OCI-LY7 (cell line): ENCODE measurements at regions not wholly inside any gene's neighbourhood (a gene's known extent, or its start where the extent isn't known, plus 50 kb on each side); places are given as distances from the start of the nearest gene placed in this dataset.

Experiments used
- BruUV-seq: library from RNA; stranded (reverse); fragments of 400-500 nt; replicated peaks from 2 replicates; lab custom pipeline; 2021; lab: Mats Ljungman, UMichigan
- CTCF ChIA-PET: fragments of 300-600 bp; sonication (Branson Sonifier 250); formaldehyde crosslinking; loops from one replicate; lab custom pipeline; 2022; ENCODE audit warnings: antibody characterized with exemption; ENCODE audit not compliant: unreplicated experiment; lab: Charles Lee
- POLR2A ChIA-PET: fragments of 300-600 bp; sonication (Branson Sonifier 250); formaldehyde crosslinking; loops from one replicate; lab custom pipeline; 2022; ENCODE audit warnings: antibody characterized with exemption; lab: Charles Lee
- DNase-seq: peaks from one replicate; pipeline ENCODE4 v3.0.0-alpha.2; 2015; ENCODE audit warnings: low spot score
- H2AFZ ChIP-seq: fragments of 200-600 bp; sonication (generic), shearing (Covaris generic); 2 replicates; pipeline ENCODE4 v1.6.1; 2014; ENCODE audit warnings: mild to moderate bottlenecking, antibody characterized with exemption, low read length, moderate library complexity
- H3K27ac ChIP-seq: fragments of 200-600 bp; sonication (generic); 2 replicates; pipeline ENCODE4 v1.5.1; 2014; ENCODE audit warnings: mixed run types, low read depth, mild to moderate bottlenecking, moderate library complexity, low read length, inconsistent platforms; ENCODE audit not compliant: poor library complexity, severe bottlenecking
- H3K36me3 ChIP-seq: fragments of 200-600 bp; sonication (generic); 2 replicates; pipeline ENCODE4 v1.6.1; 2014; ENCODE audit warnings: mild to moderate bottlenecking, antibody characterized with exemption, low read length, moderate library complexity, mixed read lengths; ENCODE audit not compliant: insufficient read depth
- H3K4me1 ChIP-seq: fragments of 200-600 bp; sonication (generic); 2 replicates; pipeline ENCODE4 v1.5.1; 2014; ENCODE audit warnings: mild to moderate bottlenecking, low read length; ENCODE audit not compliant: insufficient read depth, poor library complexity, severe bottlenecking
- H3K4me2 ChIP-seq: fragments of 200-600 bp; sonication (generic); 2 replicates; pipeline ENCODE4 v1.6.1; 2014; ENCODE audit warnings: mild to moderate bottlenecking, low read length
- H3K4me3 ChIP-seq: fragments of 200-600 bp; sonication (generic); 2 replicates; pipeline ENCODE4 v1.5.1; 2014; ENCODE audit warnings: mild to moderate bottlenecking, low read depth, low read length; ENCODE audit not compliant: poor library complexity, severe bottlenecking
- H3K79me2 ChIP-seq: fragments of 200-600 bp; sonication (generic); 2 replicates; pipeline ENCODE4 v1.6.1; 2016; ENCODE audit warnings: low read depth, mild to moderate bottlenecking, low read length, moderate library complexity, mixed read lengths; ENCODE audit not compliant: insufficient read depth
- H3K9me2 ChIP-seq: fragments of 200-600 bp; sonication (generic); 2 replicates; pipeline ENCODE4 v1.6.1; 2016; ENCODE audit warnings: mild to moderate bottlenecking, low read length, mixed read lengths; ENCODE audit not compliant: insufficient read depth
- H3K9me3 ChIP-seq: fragments of 200-600 bp; sonication (generic); 2 replicates; pipeline ENCODE4 v1.6.1; 2014; ENCODE audit warnings: mild to moderate bottlenecking, mixed run types, low read length, mixed read lengths
- H4K20me1 ChIP-seq: fragments of 200-600 bp; sonication (generic); 2 replicates; pipeline ENCODE4 v1.6.1; 2014; ENCODE audit warnings: mild to moderate bottlenecking, antibody characterized with exemption, low read length, moderate library complexity, mixed read lengths; ENCODE audit not compliant: insufficient read depth
- CTCF ChIP-seq: fragments of 200-600 bp; sonication (generic); conservative IDR thresholded peaks from 2 replicates; pipeline ENCODE4 v1.5.1; 2014; ENCODE audit warnings: mild to moderate bottlenecking, antibody characterized with exemption, low read length, moderate library complexity, mixed read lengths
- EZH2phosphoT487 ChIP-seq: fragments of 200-600 bp; sonication (generic); IDR thresholded peaks from 2 replicates; pipeline ENCODE4 v1.6.1; 2018; ENCODE audit warnings: low read depth, borderline replicate concordance, mild to moderate bottlenecking, mixed run types, antibody characterized with exemption, low read length, moderate library complexity, mixed read lengths
- intact Hi-C: fragments of 100-400 bp; cut with micrococcal nuclease; formaldehyde crosslinking; loops from one replicate; pipeline ENCODE4 v1.10.0; 2022; ENCODE audit not compliant: unreplicated experiment

- no peaks in the 10 kb centered on the region for H3K9me2 ChIP-seq
- DNase-seq: no peak
- no peaks in the 10 kb centered on the region for H3K79me2 ChIP-seq
- ChIA-PET POLR2A (no interaction called here), CTCF (no interaction called here)
- no peak overlapping the region for H3K4me3 ChIP-seq
- H3K9me3 ChIP-seq: no peaks in the 10 kb centered on the region
- no peaks in the 10 kb centered on the region for H3K36me3 ChIP-seq
- H2AFZ ChIP-seq: no peak overlapping the region
- no peak for TF ChIP-seq EZH2phosphoT487
- TF ChIP-seq CTCF: no peak
- BruUV-seq: no TSS peak
- no peaks in the 10 kb centered on the region for H3K4me1 ChIP-seq
- no peak overlapping the region for H3K27ac ChIP-seq
- no peak overlapping the region for H3K4me2 ChIP-seq
- no peaks in the 10 kb centered on the region for H4K20me1 ChIP-seq
- intact Hi-C loops: no loop called here
Measured at GRCh38 chr13:107680115-107680514, 535.2 kb downstream of the LIG4 start.

- intact Hi-C loops: no loop called here
- Histone ChIP-seq H3K27ac (no peak overlapping the region), H3K4me1 (no peaks in the 10 kb centered on the region), H3K4me3 (no peak overlapping the region), H3K79me2 (no peaks in the 10 kb centered on the region), H4K20me1 (no peaks in the 10 kb centered on the region), H3K9me2 (no peaks in the 10 kb centered on the region), H3K9me3 (no peaks in the 10 kb centered on the region), H2AFZ (no peak overlapping the region), H3K4me2 (no peak overlapping the region), H3K36me3 (no peaks in the 10 kb centered on the region)
- POLR2A ChIA-PET: interaction anchor here (0.6 kb wide), 1 partner anchor 339 kb away, joined by 3 read pairs; no protein-coding TSS in a partner anchor
- DNase-seq: no peak
- no peak for TF ChIP-seq EZH2phosphoT487
- no peak for TF ChIP-seq CTCF
- CTCF ChIA-PET: no interaction called here
- BruUV-seq: no TSS peak
Measured at GRCh38 chr13:107678075-107678689, 537.2 kb downstream of the LIG4 start.

- H3K4me2 ChIP-seq: no peak overlapping the region
- ChIA-PET POLR2A (no interaction called here), CTCF (no interaction called here)
- TF ChIP-seq EZH2phosphoT487: no peak
- TF ChIP-seq CTCF: no peak
- H3K9me2 ChIP-seq: no peaks in the 10 kb centered on the region
- no peak for DNase-seq
- H3K9me3 ChIP-seq: no peaks in the 10 kb centered on the region
- BruUV-seq: no TSS peak
- no peaks in the 10 kb centered on the region for H3K36me3 ChIP-seq
- intact Hi-C loops: no loop called here
- no peaks in the 10 kb centered on the region for H3K79me2 ChIP-seq
- no peak overlapping the region for H3K4me3 ChIP-seq
- H4K20me1 ChIP-seq: no peaks in the 10 kb centered on the region
- H3K27ac ChIP-seq: no peak overlapping the region
- H2AFZ ChIP-seq: no peak overlapping the region
- H3K4me1 ChIP-seq: no peaks in the 10 kb centered on the region
Measured at GRCh38 chr13:107675847-107676550, 539.3 kb downstream of the LIG4 start.
